Glutamatergic neuron (in vitro differentiated cells): ENCODE measurements at regions not wholly inside any gene's neighbourhood (a gene's known extent, or its start where the extent isn't known, plus 50 kb on each side); places are given as distances from the start of the nearest gene placed in this dataset.
A peak's percentile ranks its signal among the peaks of the same experiment; 100 is the strongest.

Experiments
- DNase-seq: peaks from one replicate; pipeline ENCODE4 v3.0.0; 2022
- H3K27ac Mint-ChIP-seq: one replicate; pipeline ENCODE4 v1.8.0; 2020; ENCODE audit warnings: mild to moderate bottlenecking, mixed read lengths, inconsistent platforms; ENCODE audit not compliant: unreplicated experiment
- H3K27me3 Mint-ChIP-seq: one replicate; pipeline ENCODE4 v1.8.0; 2020; ENCODE audit warnings: mild to moderate bottlenecking, moderate library complexity, mixed read lengths, inconsistent platforms; ENCODE audit not compliant: unreplicated experiment
- H3K36me3 Mint-ChIP-seq: one replicate; pipeline ENCODE4 v1.8.0; 2020; ENCODE audit warnings: mild to moderate bottlenecking, mixed read lengths, inconsistent platforms; ENCODE audit not compliant: unreplicated experiment
- H3K4me1 Mint-ChIP-seq: one replicate; pipeline ENCODE4 v1.8.0; 2020; ENCODE audit warnings: mild to moderate bottlenecking, low read depth, mixed read lengths, inconsistent platforms; ENCODE audit not compliant: unreplicated experiment
- H3K4me3 Mint-ChIP-seq: one replicate; pipeline ENCODE4 v1.8.0; 2020; ENCODE audit warnings: mild to moderate bottlenecking, mixed read lengths, inconsistent platforms; ENCODE audit not compliant: unreplicated experiment
- H3K9me3 Mint-ChIP-seq: one replicate; pipeline ENCODE4 v1.8.0; 2020; ENCODE audit warnings: mild to moderate bottlenecking, moderate library complexity, mixed read lengths, inconsistent platforms; ENCODE audit not compliant: unreplicated experiment
- CTCF ChIP-seq: fragments of 200-600 bp; sonication (generic); IDR thresholded peaks from one replicate; pipeline ENCODE4 v1.5.0; 2021; ENCODE audit not compliant: partially characterized antibody, unreplicated experiment

GRCh38 chr14:22474730-22475351, 114.2 kb downstream of the DAD1 start:
- H3K36me3 Mint-ChIP-seq, result no peaks in the 10 kb centered on the region
- H3K27me3 Mint-ChIP-seq, result peaks cover 8% of the 10 kb centered on the region
- TF ChIP-seq CTCF, result no peak
- no peak for DNase-seq
- H3K9me3 Mint-ChIP-seq, result peaks cover 4% of the 10 kb centered on the region
- peaks cover 24% of the 10 kb centered on the region for H3K4me1 Mint-ChIP-seq
- H3K4me3 Mint-ChIP-seq, result no peak overlapping the region
- no peak overlapping the region for H3K27ac Mint-ChIP-seq

- Mint-ChIP-seq H3K4me1 (peaks cover 19% of the 10 kb centered on the region), H3K27ac (no peak overlapping the region), H3K9me3 (peaks cover 4% of the 10 kb centered on the region), H3K4me3 (no peak overlapping the region), H3K36me3 (no peaks in the 10 kb centered on the region), H3K27me3 (peaks cover 6% of the 10 kb centered on the region)
- DNase-seq, result no peak
- peak; percentile 44 for TF ChIP-seq CTCF
Observed at GRCh38 chr14:22472935-22473854, 115.8 kb downstream of the DAD1 start.

GRCh38 chr14:22472466-22472865, 116.6 kb downstream of the DAD1 start:
- Mint-ChIP-seq H3K4me3 (no peak overlapping the region), H3K27ac (no peak overlapping the region), H3K36me3 (no peaks in the 10 kb centered on the region), H3K27me3 (peaks cover 6% of the 10 kb centered on the region), H3K4me1 (peaks cover 19% of the 10 kb centered on the region), H3K9me3 (peaks cover 4% of the 10 kb centered on the region)
- no peak for TF ChIP-seq CTCF
- DNase-seq, result no peak

- peak overlapping the region; percentile 24 for H3K4me3 Mint-ChIP-seq
- TF ChIP-seq CTCF, result peak; percentile 39
- peak; percentile 70 for DNase-seq
- peak overlapping the region; percentile 23 for H3K27ac Mint-ChIP-seq
- peaks cover 4% of the 10 kb centered on the region for H3K27me3 Mint-ChIP-seq
- no peaks in the 10 kb centered on the region for H3K36me3 Mint-ChIP-seq
- H3K4me1 Mint-ChIP-seq, result peaks cover 19% of the 10 kb centered on the region
- H3K9me3 Mint-ChIP-seq, result peaks cover 4% of the 10 kb centered on the region
Observed at GRCh38 chr14:22471545-22472121, 117.4 kb downstream of the DAD1 start.
